ENCODE measurements at regions not wholly inside any gene's neighbourhood (a gene's known extent, or its start where the extent isn't known, plus 50 kb on each side); places are given as distances from the start of the nearest gene placed in this dataset.

DNA sequence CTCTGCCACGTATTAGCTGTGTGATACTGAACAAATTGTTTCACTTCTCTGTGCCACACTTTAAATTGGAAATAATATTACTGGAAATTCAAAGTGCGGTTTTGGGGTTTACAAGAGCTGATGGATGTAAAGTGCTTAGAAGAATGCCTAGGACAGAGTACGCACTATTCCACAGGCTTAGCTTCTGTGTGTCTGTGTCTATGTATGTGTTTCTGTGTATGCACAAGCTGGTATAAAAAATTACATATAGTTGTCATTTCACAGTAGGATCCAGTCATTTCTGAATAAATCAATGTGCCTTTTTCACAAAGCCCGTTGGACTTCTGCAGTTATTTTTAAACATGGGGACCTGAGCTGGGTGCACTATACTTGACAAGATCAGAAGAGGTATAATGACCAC, 370.4 kb downstream of the TUSC7 start:
- no peak overlapping the region for H3K4me3 ChIP-seq
- no peaks in the 10 kb centered on the region for H3K4me1 ChIP-seq
- H3K27ac ChIP-seq = no peak overlapping the region
- H3K9me3 ChIP-seq = no peaks in the 10 kb centered on the region
- no peaks in the 10 kb centered on the region for H3K36me3 ChIP-seq
- no peak for DNase-seq
- intact Hi-C loops (cut with DNase I; ENCODE audit: low total_unique reads) = no loop called here
- WGBS, 5 donors = 85 to 93% (median 88%) methylated on average over 4 of the region's 4 CpGs
- no peaks in the 10 kb centered on the region for H3K27me3 ChIP-seq
- no peak for TF ChIP-seq POLR2AphosphoS5 (IDR thresholded peaks at IDR 0.05)
- no peak for TF ChIP-seq EP300 (IDR thresholded peaks at IDR 0.05)
- no peak for TF ChIP-seq POLR2A (IDR thresholded peaks at IDR 0.05)
- TF ChIP-seq, protein P1, sequence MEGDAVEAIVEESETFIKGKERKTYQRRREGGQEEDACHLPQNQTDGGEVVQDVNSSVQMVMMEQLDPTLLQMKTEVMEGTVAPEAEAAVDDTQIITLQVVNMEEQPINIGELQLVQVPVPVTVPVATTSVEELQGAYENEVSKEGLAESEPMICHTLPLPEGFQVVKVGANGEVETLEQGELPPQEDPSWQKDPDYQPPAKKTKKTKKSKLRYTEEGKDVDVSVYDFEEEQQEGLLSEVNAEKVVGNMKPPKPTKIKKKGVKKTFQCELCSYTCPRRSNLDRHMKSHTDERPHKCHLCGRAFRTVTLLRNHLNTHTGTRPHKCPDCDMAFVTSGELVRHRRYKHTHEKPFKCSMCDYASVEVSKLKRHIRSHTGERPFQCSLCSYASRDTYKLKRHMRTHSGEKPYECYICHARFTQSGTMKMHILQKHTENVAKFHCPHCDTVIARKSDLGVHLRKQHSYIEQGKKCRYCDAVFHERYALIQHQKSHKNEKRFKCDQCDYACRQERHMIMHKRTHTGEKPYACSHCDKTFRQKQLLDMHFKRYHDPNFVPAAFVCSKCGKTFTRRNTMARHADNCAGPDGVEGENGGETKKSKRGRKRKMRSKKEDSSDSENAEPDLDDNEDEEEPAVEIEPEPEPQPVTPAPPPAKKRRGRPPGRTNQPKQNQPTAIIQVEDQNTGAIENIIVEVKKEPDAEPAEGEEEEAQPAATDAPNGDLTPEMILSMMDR (IDR thresholded peaks at IDR 0.05) = no peak

DNA sequence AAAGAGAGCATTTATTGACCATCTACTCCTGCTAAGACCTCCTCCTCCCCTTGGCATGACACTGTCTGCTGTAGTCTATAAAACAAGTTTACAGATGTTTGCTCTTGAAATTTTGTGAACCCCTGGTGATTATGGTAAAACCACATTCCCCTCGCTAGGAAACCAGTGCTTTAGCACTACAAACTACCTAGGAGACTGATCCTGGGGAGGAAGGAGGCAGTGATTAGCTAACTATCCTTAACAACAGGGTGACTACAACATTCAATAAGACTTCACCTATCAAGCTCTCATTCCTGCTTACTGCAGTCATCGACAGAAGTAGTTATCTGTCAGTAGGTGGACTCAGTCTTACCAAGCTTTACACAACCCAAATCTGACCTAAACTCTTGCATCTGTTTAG, 371.3 kb downstream of the TUSC7 start:
- H3K9me3 ChIP-seq = no peaks in the 10 kb centered on the region
- H3K36me3 ChIP-seq = no peaks in the 10 kb centered on the region
- no peak overlapping the region for H3K4me3 ChIP-seq
- WGBS, 5 donors = 70 to 79% (median 75%) methylated on average over 2 of the region's 2 CpGs
- H3K27ac ChIP-seq = no peak overlapping the region
- no peaks in the 10 kb centered on the region for H3K27me3 ChIP-seq
- TF ChIP-seq POLR2A (IDR thresholded peaks at IDR 0.05) (no peak), POLR2AphosphoS5 (IDR thresholded peaks at IDR 0.05) (no peak), EP300 (IDR thresholded peaks at IDR 0.05) (no peak)
- TF ChIP-seq, protein P1 (IDR thresholded peaks at IDR 0.05) = no peak
- no peak for DNase-seq
- intact Hi-C loops (cut with DNase I; ENCODE audit: low total_unique reads) = no loop called here
- no peaks in the 10 kb centered on the region for H3K4me1 ChIP-seq

DNA sequence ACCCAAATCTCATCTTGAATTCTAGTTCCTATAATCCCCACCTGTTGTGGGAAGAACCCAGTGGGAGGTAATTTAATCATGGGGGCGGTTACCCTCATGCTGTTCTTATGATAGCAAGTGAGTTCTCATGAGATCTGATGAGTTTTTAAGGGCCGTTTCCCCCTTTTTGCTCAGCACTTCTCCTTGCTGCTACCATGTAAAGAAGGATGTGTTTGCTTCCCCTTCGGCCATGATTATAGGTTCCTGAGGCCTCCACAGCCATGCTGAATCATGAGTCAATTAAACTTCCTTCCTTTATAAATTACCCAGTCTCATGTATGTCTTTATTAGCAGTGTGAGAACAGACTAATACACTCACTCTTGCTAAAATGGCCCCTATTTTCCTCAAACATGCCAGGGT, 374.7 kb downstream of the TUSC7 start:
- intact Hi-C loops (cut with DNase I; ENCODE audit: low total_unique reads) = no loop called here
- WGBS, 5 donors = 80 to 85% (median 82%) methylated on average over 3 of the region's 3 CpGs
- H3K27me3 ChIP-seq = no peaks in the 10 kb centered on the region
- no peak for DNase-seq
- H3K4me1 ChIP-seq = no peaks in the 10 kb centered on the region
- H3K9me3 ChIP-seq = no peaks in the 10 kb centered on the region
- H3K27ac ChIP-seq = no peak overlapping the region
- no peaks in the 10 kb centered on the region for H3K36me3 ChIP-seq
- TF ChIP-seq, protein P1 (IDR thresholded peaks at IDR 0.05) = no peak
- H3K4me3 ChIP-seq = no peak overlapping the region

DNA sequence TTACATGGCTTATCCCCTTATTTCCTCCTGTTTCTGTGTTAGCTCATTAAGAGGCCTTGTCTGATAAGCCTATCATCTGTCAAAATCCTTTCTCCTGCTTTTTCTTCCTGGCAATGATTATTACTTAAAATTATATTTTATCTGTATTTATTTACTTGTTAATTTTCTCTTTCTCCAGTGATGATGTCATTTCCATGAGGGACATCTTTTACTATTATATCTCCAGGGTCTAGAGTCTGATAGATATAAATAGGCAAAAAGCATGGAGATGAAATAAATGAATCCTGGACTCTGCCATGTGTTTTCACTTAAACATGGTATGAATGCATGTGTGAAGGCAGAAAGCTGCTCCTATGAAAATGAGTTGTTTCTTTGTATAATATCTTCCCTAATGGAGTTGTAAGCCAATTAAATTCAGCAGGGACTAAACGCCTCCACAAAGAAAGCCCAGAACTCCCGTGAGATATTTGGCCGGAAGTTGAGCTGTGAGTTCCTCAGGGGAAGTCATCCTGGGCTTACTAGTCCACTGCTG, 375.2 kb downstream of the TUSC7 start:
- 1 to 45% (median 3%) methylated on average over 3 of the region's 3 CpGs for WGBS, 5 donors
- Histone ChIP-seq H3K27me3 (no peaks in the 10 kb centered on the region), H3K4me1 (no peaks in the 10 kb centered on the region), H3K9me3 (no peaks in the 10 kb centered on the region), H3K4me3 (no peak overlapping the region), H3K36me3 (no peaks in the 10 kb centered on the region), H3K27ac (no peak overlapping the region)
- TF ChIP-seq POLR2A (IDR thresholded peaks at IDR 0.05) (no peak), POLR2AphosphoS5 (IDR thresholded peaks at IDR 0.05) (no peak), EP300 (IDR thresholded peaks at IDR 0.05) (no peak)
- TF ChIP-seq, protein P1 (IDR thresholded peaks at IDR 0.05) = no peak
- intact Hi-C loops (cut with DNase I; ENCODE audit: low total_unique reads) = no loop called here
- no peak for DNase-seq
